SK-N-SH (cell line): ENCODE measurements at regions not wholly inside any gene's neighbourhood (a gene's known extent, or its start where the extent isn't known, plus 50 kb on each side); places are given as distances from the start of the nearest gene placed in this dataset.
"Not testable (repeated sequence)": the region's sequence is repeated elsewhere in the genome, so short reads cannot be mapped to it uniquely, and the experiment has no call there.

Experiments
- CTCF ChIA-PET: fragments of 300-600, 350-600 bp; formaldehyde crosslinking; extraction: SDS; loops from one replicate; lab custom pipeline; 2021; lab: Yijun Ruan, JAX
- POLR2A ChIA-PET: fragments of 350-600 bp; sonication (Branson Sonifier 250); formaldehyde crosslinking; extraction: SDS; loops from one replicate; lab custom pipeline; 2020; ENCODE audit warnings: antibody characterized with exemption, inconsistent platforms; lab: Yijun Ruan, JAX
- DNase-seq: peaks from one replicate; pipeline ENCODE4 v3.0.0; 2012
- H2AFZ ChIP-seq: fragments of 200-600 bp; sonication (generic); 2 replicates; pipeline ENCODE4 v1.8.1; 2016; ENCODE audit warnings: antibody characterized with exemption, mild to moderate bottlenecking, low read depth
- H3F3A ChIP-seq: fragments of 200-600 bp; sonication (generic); replicated peaks from 2 replicates; pipeline ENCODE3; 2016; ENCODE audit warnings: antibody characterized with exemption, mild to moderate bottlenecking; ENCODE audit not compliant: insufficient read depth
- H3K27ac ChIP-seq, 2 experiments: fragments of 200-500 bp in 1 of 2; fragments of 200-600 bp in 1 of 2; sonication (Bioruptor generic) in 1 of 2; sonication (generic), shearing (Covaris generic) in 1 of 2; 2 replicates each; pipeline versions ENCODE4 v1.5.1 to v1.6.1; 2014 to 2016; ENCODE audit warnings: low read depth in 2 of 2, inconsistent platforms in 1 of 2, low read length in 1 of 2, mild to moderate bottlenecking in 1 of 2, mixed read lengths in 1 of 2
- H3K27me3 ChIP-seq: fragments of 200-600 bp; sonication (generic), shearing (Covaris generic); 2 replicates; pipeline ENCODE4 v1.6.1; 2016; ENCODE audit warnings: mixed run types; ENCODE audit not compliant: insufficient read depth
- H3K36me3 ChIP-seq, 2 experiments: fragments of 200-500 bp in 1 of 2; fragments of 200-600 bp in 1 of 2; sonication (Bioruptor generic) in 1 of 2; sonication (generic) in 1 of 2; replicated peaks in 1 of 2; 2 replicates each; pipeline versions ENCODE3 to v1.5.1; 2014 to 2016; ENCODE audit warnings: low read length in 1 of 2, mild to moderate bottlenecking in 1 of 2; ENCODE audit not compliant: insufficient read depth in 2 of 2, control insufficient read depth in 1 of 2
- H3K4me1 ChIP-seq, 2 experiments: fragments of 200-500 bp in 1 of 2; fragments of 200-600 bp in 1 of 2; sonication (Bioruptor generic) in 1 of 2; sonication (generic), shearing (Covaris generic) in 1 of 2; 2 replicates each; pipeline versions ENCODE4 v1.5.1 to v1.6.1; 2014 to 2016; ENCODE audit warnings: low read depth in 1 of 2, low read length in 1 of 2, mixed run types in 1 of 2; ENCODE audit not compliant: insufficient read depth in 2 of 2, control insufficient read depth in 1 of 2
- H3K4me2 ChIP-seq: fragments of 200-600 bp; sonication (generic), shearing (Covaris generic); 2 replicates; pipeline ENCODE4 v1.6.1; 2017; ENCODE audit warnings: mixed run types
- H3K4me3 ChIP-seq, 2 experiments: fragments of 200-500 bp in 1 of 2; fragments of 200-600 bp in 1 of 2; sonication (Bioruptor generic) in 1 of 2; sonication (generic), shearing (Covaris generic) in 1 of 2; 2 replicates each; pipeline versions ENCODE4 v1.5.1 to v1.8.1; 2014 to 2016; ENCODE audit warnings: low read depth in 2 of 2, inconsistent platforms in 1 of 2, low read length in 1 of 2, mild to moderate bottlenecking in 1 of 2, mixed read lengths in 1 of 2, moderate library complexity in 1 of 2
- H3K79me2 ChIP-seq: fragments of 200-600 bp; sonication (generic); 2 replicates; pipeline ENCODE4 v1.8.1; 2017; ENCODE audit warnings: mild to moderate bottlenecking; ENCODE audit not compliant: insufficient read depth
- H3K9ac ChIP-seq: fragments of 200-600 bp; sonication (generic); 2 replicates; pipeline ENCODE4 v1.6.1; 2017; ENCODE audit warnings: mixed run types
- H3K9me2 ChIP-seq: fragments of 200-600 bp; sonication (generic); 2 replicates; pipeline ENCODE4 v1.6.1; 2017; ENCODE audit warnings: mixed run types
- H3K9me3 ChIP-seq: fragments of 200-600 bp; sonication (generic); 2 replicates; pipeline ENCODE4 v1.6.1; 2017; ENCODE audit warnings: mixed run types, mild to moderate bottlenecking, moderate library complexity
- H4K20me1 ChIP-seq: fragments of 200-600 bp; sonication (generic); 2 replicates; pipeline ENCODE4 v1.6.1; 2017; ENCODE audit warnings: mild to moderate bottlenecking, mixed run types; ENCODE audit not compliant: insufficient read depth
- CHD2 ChIP-seq: fragments of 150-350 bp; IDR thresholded peaks from 2 replicates; pipeline ENCODE4 v1.6.1; 2018; ENCODE audit warnings: low read length; ENCODE audit not compliant: partially characterized antibody
- CTCF ChIP-seq: fragments of 200-600 bp; sonication (generic); IDR thresholded peaks from 2 replicates; pipeline ENCODE4 v1.6.1; 2017; ENCODE audit warnings: antibody characterized with exemption, mild to moderate bottlenecking, moderate library complexity
- FOSL2 ChIP-seq: IDR thresholded peaks from 2 replicates; pipeline ENCODE4 v1.4.0; 2012; ENCODE audit warnings: low read depth, mild to moderate bottlenecking, moderate library complexity, borderline replicate concordance
- FOXM1 ChIP-seq: IDR thresholded peaks from 2 replicates; pipeline ENCODE4 v1.4.0; 2012; ENCODE audit warnings: low read depth, mild to moderate bottlenecking
- NFIC ChIP-seq: IDR thresholded peaks from 2 replicates; pipeline ENCODE4 v1.4.0; 2012; ENCODE audit warnings: borderline replicate concordance
- PBX3 ChIP-seq: IDR thresholded peaks from 2 replicates; pipeline ENCODE4; 2012
- USF1 ChIP-seq: IDR thresholded peaks from 2 replicates; pipeline ENCODE4 v1.4.0; 2012; ENCODE audit warnings: low read depth, borderline replicate concordance
- USF2 ChIP-seq: fragments of 150-350 bp; IDR thresholded peaks from 2 replicates; pipeline ENCODE4 v1.6.1; 2017; ENCODE audit warnings: antibody characterized with exemption, low read length, low read depth, borderline replicate concordance
- WGBS: methylation state at CpG from one replicate; pipeline ENCODE4 v1.1.6; 2017; ENCODE audit warnings: low lambda C conversion rate; 5-methylcytosine and 5-hydroxymethylcytosine counted together
- TF ChIP-seq, protein P1 (sequence below): IDR thresholded peaks from 2 replicates; pipeline ENCODE4 v1.6.1; 2012; ENCODE audit warnings: mild to moderate bottlenecking, low read depth, low read length, moderate library complexity

- Histone ChIP-seq H3K4me2 (no peak overlapping the region), H3K36me3 (no peaks in the 10 kb centered on the region), H2AFZ (no peak overlapping the region), H3K27ac (no peak overlapping the region), H4K20me1 (no peaks in the 10 kb centered on the region), H3K27me3 (no peaks in the 10 kb centered on the region), H3K9me3 (no peaks in the 10 kb centered on the region), H3K4me1 (no peaks in the 10 kb centered on the region), H3F3A (no peaks in the 10 kb centered on the region), H3K79me2 (no peaks in the 10 kb centered on the region), H3K9me2 (no peaks in the 10 kb centered on the region), H3K4me3 (no peak overlapping the region), H3K9ac (no peak overlapping the region)
- ChIA-PET CTCF (no interaction called here), POLR2A (no interaction called here)
- no peak for TF ChIP-seq FOXM1
- TF ChIP-seq CTCF = peak; percentile 38
- WGBS = 25% methylated on average over 4 of the region's 4 CpGs
- no peak for DNase-seq
These were observed 702.9 kb upstream of the ACVR2A start for GRCh38 chr2:147141930-147142329.

GRCh38 chr2:147139732-147140131, 705.1 kb upstream of the ACVR2A start:
- H3K36me3 ChIP-seq, H3K4me1 ChIP-seq, H3K9me3 ChIP-seq, H3K4me2 ChIP-seq, POLR2A ChIA-PET, H3F3A ChIP-seq, H2AFZ ChIP-seq, H3K27ac ChIP-seq, H3K4me3 ChIP-seq, DNase-seq, H4K20me1 ChIP-seq, H3K9me2 ChIP-seq, H3K79me2 ChIP-seq, H3K27me3 ChIP-seq, CTCF ChIA-PET, H3K9ac ChIP-seq: not testable (repeated sequence)
- 1% methylated on average over 2 of the region's 2 CpGs for WGBS

DNA sequence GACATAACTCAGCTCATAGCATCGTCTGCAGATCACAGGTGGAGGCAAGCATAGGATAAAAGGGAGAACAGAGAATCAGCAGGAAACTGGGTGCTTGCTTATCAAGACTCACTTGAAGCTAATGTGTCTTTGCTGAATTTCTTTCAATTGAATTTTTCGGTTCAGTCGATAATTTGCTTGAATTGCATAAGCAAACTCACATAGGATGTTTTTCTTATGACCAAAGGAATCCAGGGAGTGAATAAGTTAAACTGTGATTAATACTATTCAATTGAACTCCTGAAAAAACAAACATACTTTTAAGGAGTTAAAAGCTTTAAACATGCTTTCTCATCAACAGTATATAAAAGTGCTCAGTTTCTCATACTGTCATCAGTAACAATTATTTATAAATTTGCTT, 707.1 kb upstream of the ACVR2A start:
- 0% methylated on average over 3 of the region's 3 CpGs for WGBS
- Histone ChIP-seq H2AFZ (no peak overlapping the region), H3F3A (no peaks in the 10 kb centered on the region), H3K4me1 (no peaks in the 10 kb centered on the region), H4K20me1 (no peaks in the 10 kb centered on the region), H3K9me2 (no peaks in the 10 kb centered on the region), H3K79me2 (no peaks in the 10 kb centered on the region), H3K27me3 (no peaks in the 10 kb centered on the region), H3K36me3 (no peaks in the 10 kb centered on the region), H3K9me3 (no peaks in the 10 kb centered on the region), H3K4me2 (no peak overlapping the region), H3K9ac (no peak overlapping the region), H3K27ac (no peak overlapping the region), H3K4me3 (no peak overlapping the region)
- no peak for DNase-seq
- TF ChIP-seq USF2 (no peak), PBX3 (no peak), CHD2 (no peak), FOSL2 (no peak), NFIC (no peak), USF1 (no peak)
- TF ChIP-seq, protein P1, sequence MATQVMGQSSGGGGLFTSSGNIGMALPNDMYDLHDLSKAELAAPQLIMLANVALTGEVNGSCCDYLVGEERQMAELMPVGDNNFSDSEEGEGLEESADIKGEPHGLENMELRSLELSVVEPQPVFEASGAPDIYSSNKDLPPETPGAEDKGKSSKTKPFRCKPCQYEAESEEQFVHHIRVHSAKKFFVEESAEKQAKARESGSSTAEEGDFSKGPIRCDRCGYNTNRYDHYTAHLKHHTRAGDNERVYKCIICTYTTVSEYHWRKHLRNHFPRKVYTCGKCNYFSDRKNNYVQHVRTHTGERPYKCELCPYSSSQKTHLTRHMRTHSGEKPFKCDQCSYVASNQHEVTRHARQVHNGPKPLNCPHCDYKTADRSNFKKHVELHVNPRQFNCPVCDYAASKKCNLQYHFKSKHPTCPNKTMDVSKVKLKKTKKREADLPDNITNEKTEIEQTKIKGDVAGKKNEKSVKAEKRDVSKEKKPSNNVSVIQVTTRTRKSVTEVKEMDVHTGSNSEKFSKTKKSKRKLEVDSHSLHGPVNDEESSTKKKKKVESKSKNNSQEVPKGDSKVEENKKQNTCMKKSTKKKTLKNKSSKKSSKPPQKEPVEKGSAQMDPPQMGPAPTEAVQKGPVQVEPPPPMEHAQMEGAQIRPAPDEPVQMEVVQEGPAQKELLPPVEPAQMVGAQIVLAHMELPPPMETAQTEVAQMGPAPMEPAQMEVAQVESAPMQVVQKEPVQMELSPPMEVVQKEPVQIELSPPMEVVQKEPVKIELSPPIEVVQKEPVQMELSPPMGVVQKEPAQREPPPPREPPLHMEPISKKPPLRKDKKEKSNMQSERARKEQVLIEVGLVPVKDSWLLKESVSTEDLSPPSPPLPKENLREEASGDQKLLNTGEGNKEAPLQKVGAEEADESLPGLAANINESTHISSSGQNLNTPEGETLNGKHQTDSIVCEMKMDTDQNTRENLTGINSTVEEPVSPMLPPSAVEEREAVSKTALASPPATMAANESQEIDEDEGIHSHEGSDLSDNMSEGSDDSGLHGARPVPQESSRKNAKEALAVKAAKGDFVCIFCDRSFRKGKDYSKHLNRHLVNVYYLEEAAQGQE = no peak
- ChIA-PET CTCF (no interaction called here), POLR2A (no interaction called here)
